Stimulated activated CD8-positive, alpha-beta memory T cell treated with anti-CD3 and anti-CD28 coated beads, Interleukin-15, amount 100 ng/mL, for 48 hours (primary cell): ENCODE measurements at regions not wholly inside any gene's neighbourhood (a gene's known extent, or its start where the extent isn't known, plus 50 kb on each side); places are given as distances from the start of the nearest gene placed in this dataset.

Source experiments
- DNase-seq, 2 donors: peaks; one replicate each; pipeline ENCODE4 v3.0.0-alpha.2; 2020; ENCODE audit warnings: low read depth in 2 of 2

GRCh38 chr15:77764095-77764494, 131.4 kb upstream of the LINGO1 start:
- DNase-seq = no peak

GRCh38 chr15:77762747-77763355, 130.1 kb upstream of the LINGO1 start:
- no peak for DNase-seq

- no peak for DNase-seq
These were observed 127.3 kb upstream of the LINGO1 start for GRCh38 chr15:77759896-77760592.

- DNase-seq = no peak
These were observed 121.2 kb upstream of the LINGO1 start for GRCh38 chr15:77753939-77754338.

- no peak for DNase-seq
These were observed 120.7 kb upstream of the LINGO1 start for GRCh38 chr15:77753281-77753873.

GRCh38 chr15:77749998-77750540, 117.4 kb upstream of the LINGO1 start:
- DNase-seq = no peak

GRCh38 chr15:77749236-77749997, 116.7 kb upstream of the LINGO1 start:
- DNase-seq = no peak

- no peak for DNase-seq
These were observed 115.7 kb upstream of the LINGO1 start for GRCh38 chr15:77748078-77749064.

GRCh38 chr15:77747175-77748077, 114.7 kb upstream of the LINGO1 start:
- no peak for DNase-seq

- no peak for DNase-seq
These were observed 113.8 kb upstream of the LINGO1 start for GRCh38 chr15:77746254-77747174.

GRCh38 chr15:77744398-77744797, 111.7 kb upstream of the LINGO1 start:
- no peak for DNase-seq

GRCh38 chr15:77742570-77742969, 109.9 kb upstream of the LINGO1 start:
- DNase-seq = no peak

- DNase-seq = no peak
These were observed 109.4 kb upstream of the LINGO1 start for GRCh38 chr15:77742127-77742526.

GRCh38 chr15:77741106-77741505, 108.4 kb upstream of the LINGO1 start:
- DNase-seq = no peak

GRCh38 chr15:77739591-77740378, 107.1 kb upstream of the LINGO1 start:
- no peak for DNase-seq

- no peak for DNase-seq
These were observed 106.0 kb upstream of the LINGO1 start for GRCh38 chr15:77738441-77739302.

GRCh38 chr15:77738038-77738370, 105.3 kb upstream of the LINGO1 start:
- no peak for DNase-seq
